ENCODE measurements at regions not wholly inside any gene's neighbourhood (a gene's known extent, or its start where the extent isn't known, plus 50 kb on each side); places are given as distances from the start of the nearest gene placed in this dataset.

DNA sequence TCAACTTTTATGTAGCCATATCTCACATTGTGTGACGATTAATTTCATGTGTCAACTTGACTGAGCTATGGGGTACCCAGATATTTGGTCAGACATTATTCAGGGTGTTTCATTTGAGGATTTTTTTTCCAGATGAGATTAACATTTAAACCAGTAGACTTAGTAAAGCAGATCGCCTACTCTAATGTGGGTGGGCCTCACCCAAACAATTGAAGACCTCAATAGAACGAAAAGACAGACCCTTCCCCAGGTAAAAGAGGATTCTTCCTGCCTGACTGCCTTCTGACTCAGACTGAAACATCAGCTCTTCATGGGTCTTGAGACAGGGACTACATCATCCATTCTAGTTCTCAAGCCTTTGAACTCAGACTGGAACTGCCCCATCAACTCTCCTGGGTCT, 231.7 kb upstream of the SASH1 start:
- H3K4me3 ChIP-seq (ENCODE audit: insufficient read length, low read depth): no peak overlapping the region
- no peaks in the 10 kb centered on the region for H3K36me3 ChIP-seq (ENCODE audit: insufficient read depth, insufficient read length, low read length)
- H3K27me3 ChIP-seq (ENCODE audit: insufficient read depth, insufficient read length): no peaks in the 10 kb centered on the region
- TF ChIP-seq YY1 (IDR thresholded peaks at IDR 0.05; ENCODE audit: insufficient read depth, insufficient read length): no peak
- no peak for TF ChIP-seq SUZ12 (IDR thresholded peaks at IDR 0.05; ENCODE audit: extremely low read depth, insufficient read depth, insufficient read length)
- no peak for TF ChIP-seq ZNF274 (IDR thresholded peaks at IDR 0.05; ENCODE audit: low read depth, low read length)
- H3K9me3 ChIP-seq (ENCODE audit: insufficient read depth, low read length): no peaks in the 10 kb centered on the region
- no peak for DNase-seq (ENCODE audit: low read depth, low spot score)
- no peaks in the 10 kb centered on the region for H3K4me1 ChIP-seq (ENCODE audit: insufficient read depth, insufficient read length)
- H3K9ac ChIP-seq (ENCODE audit: insufficient read length, low read depth): no peak overlapping the region

DNA sequence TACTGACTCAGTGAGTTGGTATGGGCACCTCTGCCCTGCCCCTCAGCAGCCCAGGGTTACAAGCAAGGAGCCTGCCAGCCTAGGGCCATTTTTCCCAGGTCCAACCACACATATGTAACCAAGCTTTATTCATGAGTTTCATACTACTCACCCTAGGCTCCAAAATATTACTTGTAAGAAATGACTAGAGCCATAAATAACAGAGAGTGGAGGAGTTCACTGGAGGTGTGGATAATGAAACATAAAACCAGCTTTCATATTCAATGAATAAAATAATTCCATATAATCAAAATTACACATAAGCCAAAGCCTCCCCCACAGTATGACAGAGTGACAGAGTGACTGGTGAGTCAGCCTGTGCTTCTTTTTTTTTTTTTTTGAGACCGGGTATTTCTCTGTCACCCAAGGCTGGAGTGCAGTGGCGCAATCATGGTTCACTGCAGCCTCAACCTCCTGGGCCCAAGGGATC, 229.8 kb upstream of the SASH1 start:
- DNase-seq (ENCODE audit: low read depth, low spot score): no peak
- no peaks in the 10 kb centered on the region for H3K9me3 ChIP-seq (ENCODE audit: insufficient read depth, low read length)
- TF ChIP-seq ZNF274 (IDR thresholded peaks at IDR 0.05; ENCODE audit: low read depth, low read length): no peak
- no peak for TF ChIP-seq SUZ12 (IDR thresholded peaks at IDR 0.05; ENCODE audit: extremely low read depth, insufficient read depth, insufficient read length)
- TF ChIP-seq YY1 (IDR thresholded peaks at IDR 0.05; ENCODE audit: insufficient read depth, insufficient read length): no peak
- H3K9ac ChIP-seq (ENCODE audit: insufficient read length, low read depth): no peak overlapping the region
- no peaks in the 10 kb centered on the region for H3K27me3 ChIP-seq (ENCODE audit: insufficient read depth, insufficient read length)
- no peaks in the 10 kb centered on the region for H3K4me1 ChIP-seq (ENCODE audit: insufficient read depth, insufficient read length)
- H3K36me3 ChIP-seq (ENCODE audit: insufficient read depth, insufficient read length, low read length): no peaks in the 10 kb centered on the region
- H3K4me3 ChIP-seq (ENCODE audit: insufficient read length, low read depth): no peak overlapping the region

DNA sequence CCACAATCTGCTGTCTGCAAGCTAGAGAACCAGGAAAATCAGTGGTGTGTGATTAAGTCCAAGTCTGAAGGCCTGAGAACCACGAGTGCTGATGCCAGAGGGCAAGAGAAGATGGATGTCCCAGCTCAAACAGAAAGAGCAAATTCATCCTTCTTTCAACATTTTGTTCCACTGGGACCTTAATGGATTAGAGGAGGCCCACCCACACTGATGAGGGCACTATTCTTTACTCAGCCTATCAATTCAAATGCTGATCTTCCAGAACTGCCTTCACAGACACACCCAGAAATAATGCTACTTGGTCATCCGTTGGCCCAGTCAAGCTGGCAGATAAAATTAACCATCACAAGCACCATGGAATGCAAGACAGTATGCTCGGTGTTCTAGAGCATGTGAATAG, 226.6 kb upstream of the SASH1 start:
- no peak for TF ChIP-seq YY1 (IDR thresholded peaks at IDR 0.05; ENCODE audit: insufficient read depth, insufficient read length)
- TF ChIP-seq ZNF274 (IDR thresholded peaks at IDR 0.05; ENCODE audit: low read depth, low read length): no peak
- no peak for TF ChIP-seq SUZ12 (IDR thresholded peaks at IDR 0.05; ENCODE audit: extremely low read depth, insufficient read depth, insufficient read length)
- no peak for DNase-seq (ENCODE audit: low read depth, low spot score)

DNA sequence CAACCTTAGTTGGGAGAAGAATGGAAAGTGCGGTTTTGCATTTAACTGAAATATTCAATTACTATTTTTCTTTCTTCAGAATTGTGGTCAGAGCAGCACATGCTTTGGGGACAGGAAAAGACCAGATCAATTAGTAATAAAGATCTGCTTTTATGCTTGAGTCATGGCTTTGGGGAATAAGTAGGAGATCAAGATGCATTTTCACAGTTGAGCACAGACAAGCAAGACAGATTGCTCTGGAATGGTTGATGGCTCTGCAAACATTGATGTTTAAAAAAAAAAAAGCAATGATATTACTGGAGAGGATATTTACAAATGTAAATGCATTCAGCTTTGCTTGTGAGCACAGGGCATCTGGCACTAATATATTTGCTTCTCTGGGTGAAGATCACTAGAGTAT, 224.4 kb upstream of the SASH1 start:
- DNase-seq (ENCODE audit: low read depth, low spot score): no peak
- no peak for TF ChIP-seq SUZ12 (IDR thresholded peaks at IDR 0.05; ENCODE audit: extremely low read depth, insufficient read depth, insufficient read length)
- TF ChIP-seq ZNF274 (IDR thresholded peaks at IDR 0.05; ENCODE audit: low read depth, low read length): no peak
- no peak for TF ChIP-seq YY1 (IDR thresholded peaks at IDR 0.05; ENCODE audit: insufficient read depth, insufficient read length)
- H3K9ac ChIP-seq (ENCODE audit: insufficient read length, low read depth): no peak overlapping the region

More for the DNA sequence above, 226.6 kb upstream of the SASH1 start:
- Histone ChIP-seq H3K4me1 (ENCODE audit: insufficient read depth, insufficient read length) (no peaks in the 10 kb centered on the region), H3K9me3 (ENCODE audit: insufficient read depth, low read length) (no peaks in the 10 kb centered on the region), H3K27me3 (ENCODE audit: insufficient read depth, insufficient read length) (no peaks in the 10 kb centered on the region), H3K36me3 (ENCODE audit: insufficient read depth, insufficient read length, low read length) (no peaks in the 10 kb centered on the region), H3K4me3 (ENCODE audit: insufficient read length, low read depth) (no peak overlapping the region), H3K9ac (ENCODE audit: insufficient read length, low read depth) (no peak overlapping the region)

DNA sequence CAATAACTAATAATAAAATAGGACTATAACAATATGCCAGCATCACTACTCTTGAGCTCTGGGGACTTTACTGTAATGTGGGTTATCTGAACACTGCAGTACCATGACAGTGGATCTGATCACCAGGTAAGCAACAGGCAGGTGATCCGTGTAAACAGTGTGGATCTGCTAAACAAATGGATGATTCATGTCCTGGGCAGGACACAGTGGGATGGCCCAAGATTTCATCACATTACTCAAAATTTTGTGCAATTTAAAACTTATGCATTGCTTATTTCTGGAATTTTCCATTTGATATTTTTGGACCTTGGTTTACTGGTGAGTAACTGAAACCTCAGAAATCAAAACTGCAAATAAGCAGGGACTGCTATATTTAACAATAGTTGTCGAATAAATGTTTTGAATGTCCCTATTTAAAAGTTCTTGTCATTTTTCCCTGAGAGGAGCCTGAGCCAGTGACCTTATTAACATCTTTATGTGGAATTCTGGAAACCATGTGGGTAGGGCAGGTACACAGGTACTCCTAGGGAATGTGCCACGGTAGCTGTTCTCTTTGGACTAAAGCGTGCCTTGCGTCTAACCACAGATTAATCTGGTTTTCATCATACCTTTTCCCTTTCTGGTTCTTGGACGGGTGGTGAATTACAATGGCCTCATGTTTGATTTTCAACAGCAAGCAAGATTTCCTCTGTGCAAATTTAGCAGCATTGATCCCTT, 214.5 kb upstream of the SASH1 start:
- no peak overlapping the region for H3K9ac ChIP-seq (ENCODE audit: insufficient read length, low read depth)
- no peaks in the 10 kb centered on the region for H3K36me3 ChIP-seq (ENCODE audit: insufficient read depth, insufficient read length, low read length)
- H3K27me3 ChIP-seq (ENCODE audit: insufficient read depth, insufficient read length): no peaks in the 10 kb centered on the region
- TF ChIP-seq ZNF274 (IDR thresholded peaks at IDR 0.05; ENCODE audit: low read depth, low read length): no peak
- no peak for TF ChIP-seq SUZ12 (IDR thresholded peaks at IDR 0.05; ENCODE audit: extremely low read depth, insufficient read depth, insufficient read length)
- no peak for TF ChIP-seq YY1 (IDR thresholded peaks at IDR 0.05; ENCODE audit: insufficient read depth, insufficient read length)
- no peak for DNase-seq (ENCODE audit: low read depth, low spot score)
- H3K9me3 ChIP-seq (ENCODE audit: insufficient read depth, low read length): no peaks in the 10 kb centered on the region
- H3K4me1 ChIP-seq (ENCODE audit: insufficient read depth, insufficient read length): no peaks in the 10 kb centered on the region
- no peak overlapping the region for H3K4me3 ChIP-seq (ENCODE audit: insufficient read length, low read depth)

More for the DNA sequence above, 224.4 kb upstream of the SASH1 start:
- H3K27me3 ChIP-seq (ENCODE audit: insufficient read depth, insufficient read length): no peaks in the 10 kb centered on the region
- no peaks in the 10 kb centered on the region for H3K4me1 ChIP-seq (ENCODE audit: insufficient read depth, insufficient read length)
- no peak overlapping the region for H3K4me3 ChIP-seq (ENCODE audit: insufficient read length, low read depth)
- no peaks in the 10 kb centered on the region for H3K9me3 ChIP-seq (ENCODE audit: insufficient read depth, low read length)
- H3K36me3 ChIP-seq (ENCODE audit: insufficient read depth, insufficient read length, low read length): no peaks in the 10 kb centered on the region

DNA sequence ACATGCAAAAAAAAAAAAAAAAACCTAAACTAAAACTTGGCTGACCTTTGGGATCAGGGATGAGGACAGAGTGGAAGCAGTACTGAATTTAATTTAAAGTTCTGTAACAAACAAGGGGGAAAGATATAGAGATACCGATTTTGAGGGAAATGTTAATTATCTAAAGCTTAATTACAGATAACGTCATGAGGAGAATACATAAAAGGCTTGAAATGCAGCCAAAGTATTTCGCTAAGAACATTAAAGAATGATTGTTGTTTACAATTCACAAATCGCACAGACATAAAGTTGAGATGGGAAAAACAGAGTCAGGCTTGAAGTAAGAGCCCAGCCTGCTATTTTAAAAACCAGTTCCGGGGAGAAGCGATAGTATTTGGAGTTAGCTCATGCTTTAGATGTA, 208.0 kb upstream of the SASH1 start:
- Histone ChIP-seq H3K9me3 (ENCODE audit: insufficient read depth, low read length) (peaks cover 9% of the 10 kb centered on the region; the same call in 1 of the 2 replicates), H3K36me3 (ENCODE audit: insufficient read depth, insufficient read length, low read length) (no peaks in the 10 kb centered on the region), H3K9ac (ENCODE audit: insufficient read length, low read depth) (no peak overlapping the region), H3K27me3 (ENCODE audit: insufficient read depth, insufficient read length) (no peaks in the 10 kb centered on the region), H3K4me3 (ENCODE audit: insufficient read length, low read depth) (no peak overlapping the region), H3K4me1 (ENCODE audit: insufficient read depth, insufficient read length) (no peaks in the 10 kb centered on the region)
- no peak for TF ChIP-seq YY1 (IDR thresholded peaks at IDR 0.05; ENCODE audit: insufficient read depth, insufficient read length)
- TF ChIP-seq ZNF274 (IDR thresholded peaks at IDR 0.05; ENCODE audit: low read depth, low read length): no peak
- DNase-seq (ENCODE audit: low read depth, low spot score): no peak

DNA sequence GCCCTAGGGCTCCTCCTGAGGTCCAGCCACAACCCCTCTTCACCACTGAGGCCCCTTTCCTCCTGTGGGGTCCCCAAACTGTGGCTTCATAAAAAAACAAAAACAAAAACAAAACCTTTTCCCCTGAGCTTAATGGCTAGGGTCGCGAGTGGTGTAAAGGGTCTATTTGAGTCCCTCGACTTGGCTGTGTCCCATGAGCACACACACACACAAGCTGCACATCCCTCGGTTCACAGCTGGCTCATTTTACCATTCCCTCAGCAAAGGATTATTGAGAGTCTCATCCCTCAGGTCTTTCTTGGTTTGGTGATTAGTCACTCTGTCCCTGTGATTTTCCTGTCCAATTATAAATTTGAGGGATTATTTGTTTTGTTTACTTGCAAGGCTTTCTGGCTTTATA, 206.1 kb upstream of the SASH1 start:
- Histone ChIP-seq H3K27me3 (ENCODE audit: insufficient read depth, insufficient read length) (no peaks in the 10 kb centered on the region), H3K9ac (ENCODE audit: insufficient read length, low read depth) (no peak overlapping the region), H3K4me3 (ENCODE audit: insufficient read length, low read depth) (no peak overlapping the region), H3K4me1 (ENCODE audit: insufficient read depth, insufficient read length) (no peaks in the 10 kb centered on the region), H3K9me3 (ENCODE audit: insufficient read depth, low read length) (peaks cover 9% of the 10 kb centered on the region; the same call in 1 of the 2 replicates), H3K36me3 (ENCODE audit: insufficient read depth, insufficient read length, low read length) (no peaks in the 10 kb centered on the region)
- no peak for TF ChIP-seq YY1 (IDR thresholded peaks at IDR 0.05; ENCODE audit: insufficient read depth, insufficient read length)
- TF ChIP-seq ZNF274 (IDR thresholded peaks at IDR 0.05; ENCODE audit: low read depth, low read length): no peak
- no peak for TF ChIP-seq SUZ12 (IDR thresholded peaks at IDR 0.05; ENCODE audit: extremely low read depth, insufficient read depth, insufficient read length)
- DNase-seq (ENCODE audit: low read depth, low spot score): no peak

Data from NT2/D1 (cell line).